ENCODE measurements at regions not wholly inside any gene's neighbourhood (a gene's known extent, or its start where the extent isn't known, plus 50 kb on each side); places are given as distances from the start of the nearest gene placed in this dataset.

- TF ChIP-seq CTCF (IDR thresholded peaks at IDR 0.05; ENCODE audit: borderline replicate concordance, control extremely low read depth, extremely low read depth, insufficient read depth, missing control alignments): no peak
- in situ Hi-C loops (cut with MboI; ENCODE audit: low sequenced_read_pairs, unreplicated experiment): no loop called here
- no peak for DNase-seq (ENCODE audit: low spot score)
Measured at GRCh38 chr7:118657391-118658005, 433.0 kb downstream of the ANKRD7 start.

DNA sequence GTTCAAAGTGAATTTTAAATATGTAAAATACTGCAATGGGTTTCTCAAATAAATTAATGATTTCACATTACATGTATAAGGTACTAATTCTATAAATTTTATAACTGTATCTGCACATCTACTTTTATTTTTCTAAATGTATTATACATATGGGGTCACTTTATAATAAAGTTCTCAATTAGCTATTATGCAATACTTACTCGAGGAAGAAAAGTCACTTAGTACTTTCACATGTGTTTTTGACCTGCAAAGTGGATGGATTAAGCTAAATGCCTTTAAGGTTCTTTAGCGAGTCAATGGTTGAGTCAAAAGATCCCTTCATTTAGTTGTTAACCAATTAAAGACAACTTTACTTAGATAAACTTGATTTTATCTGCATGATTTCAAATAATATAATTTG lies 437.8 kb downstream of the ANKRD7 start:
- no peak for TF ChIP-seq CTCF (IDR thresholded peaks at IDR 0.05; ENCODE audit: borderline replicate concordance, control extremely low read depth, extremely low read depth, insufficient read depth, missing control alignments)
- DNase-seq (ENCODE audit: low spot score): no peak
- in situ Hi-C loops (cut with MboI; ENCODE audit: low sequenced_read_pairs, unreplicated experiment): no loop called here

- in situ Hi-C loops (cut with MboI; ENCODE audit: low sequenced_read_pairs, unreplicated experiment): no loop called here
- DNase-seq (ENCODE audit: low spot score): no peak
- no peak for TF ChIP-seq CTCF (IDR thresholded peaks at IDR 0.05; ENCODE audit: borderline replicate concordance, control extremely low read depth, extremely low read depth, insufficient read depth, missing control alignments)
Measured at GRCh38 chr7:118664498-118664897, 440.0 kb downstream of the ANKRD7 start.

- in situ Hi-C loops (cut with MboI; ENCODE audit: low sequenced_read_pairs, unreplicated experiment): no loop called here
- no peak for TF ChIP-seq CTCF (IDR thresholded peaks at IDR 0.05; ENCODE audit: borderline replicate concordance, control extremely low read depth, extremely low read depth, insufficient read depth, missing control alignments)
- no peak for DNase-seq (ENCODE audit: low spot score)
Measured at GRCh38 chr7:118671149-118671548, 446.6 kb downstream of the ANKRD7 start.

DNA sequence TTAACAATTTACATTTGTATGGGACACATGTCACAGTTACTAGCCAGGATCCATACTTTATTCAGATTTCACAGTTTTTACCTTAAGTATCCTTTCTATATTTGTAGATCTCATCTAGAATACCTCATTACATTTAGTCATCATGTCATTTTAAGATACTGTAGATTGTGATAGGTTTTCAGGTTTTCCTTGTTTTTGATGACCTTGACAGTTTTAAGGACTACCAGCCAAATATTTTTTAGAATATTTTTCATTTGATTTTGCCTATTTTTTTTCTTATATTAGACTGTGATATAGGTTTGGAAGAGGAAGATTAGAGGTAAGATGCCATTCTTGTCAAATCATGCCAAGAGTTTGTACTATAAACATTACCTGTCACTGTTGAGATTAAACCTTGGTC lies 460.3 kb downstream of the ANKRD7 start:
- in situ Hi-C loops (cut with MboI; ENCODE audit: low sequenced_read_pairs, unreplicated experiment): no loop called here
- no peak for DNase-seq (ENCODE audit: low spot score)
- TF ChIP-seq CTCF (IDR thresholded peaks at IDR 0.05; ENCODE audit: borderline replicate concordance, control extremely low read depth, extremely low read depth, insufficient read depth, missing control alignments): no peak

GRCh38 chr7:118689403-118689802 lies 464.9 kb downstream of the ANKRD7 start:
- in situ Hi-C loops (cut with MboI; ENCODE audit: low sequenced_read_pairs, unreplicated experiment): no loop called here
- TF ChIP-seq CTCF (IDR thresholded peaks at IDR 0.05; ENCODE audit: borderline replicate concordance, control extremely low read depth, extremely low read depth, insufficient read depth, missing control alignments): no peak
- no peak for DNase-seq (ENCODE audit: low spot score)

Measured in GM13976 (cell line).